NCI-H82 treated with DMSO at 0.1 percent for 48 hours (cell line): ENCODE measurements at regions not wholly inside any gene's neighbourhood (a gene's known extent, or its start where the extent isn't known, plus 50 kb on each side); places are given as distances from the start of the nearest gene placed in this dataset.

Source experiments
- DNase-seq: peaks from one replicate; lab custom pipeline; 2025; ENCODE audit not compliant: unreplicated experiment; lab: John Stamatoyannopoulos, UW

DNA sequence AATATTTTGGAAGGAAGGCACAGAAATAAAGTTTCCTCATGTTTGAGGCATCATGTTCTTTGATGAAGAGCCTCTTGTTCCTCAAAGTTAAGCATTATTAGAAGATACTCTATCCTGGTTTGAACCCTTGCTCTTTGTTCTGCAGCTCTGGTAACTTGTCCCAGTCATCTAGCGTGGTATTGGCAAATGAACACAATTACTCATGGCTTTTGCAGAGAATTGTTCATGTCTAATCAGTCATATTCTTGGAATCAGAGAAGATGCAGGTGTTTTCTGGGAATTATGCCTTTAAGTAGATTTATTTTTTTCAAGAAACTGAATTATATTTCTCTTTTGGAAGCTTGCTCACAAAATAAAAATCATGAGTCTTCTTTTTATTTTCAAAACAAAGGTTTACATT, 52.9 kb upstream of the HPGDS start:
- DNase-seq: no peak

DNA sequence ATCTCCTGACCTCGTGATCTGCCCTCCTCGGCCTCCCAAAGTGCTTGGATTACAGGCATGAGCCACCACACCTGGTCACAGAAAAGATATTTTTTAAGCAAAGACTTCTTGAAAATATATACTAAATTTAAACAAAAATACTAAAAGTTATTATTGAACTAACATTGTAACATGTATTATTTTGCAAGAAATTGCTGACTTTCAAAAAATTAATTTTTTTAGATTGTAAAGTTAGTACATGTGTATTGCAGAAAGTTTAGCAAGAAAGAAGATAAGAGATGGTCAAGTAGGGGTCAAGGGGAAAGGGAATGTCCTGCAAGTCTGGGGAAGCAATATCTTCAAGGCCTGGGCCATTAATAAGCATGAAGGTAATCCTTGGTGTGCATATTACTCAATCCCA, 54.3 kb upstream of the HPGDS start:
- no peak for DNase-seq

DNA sequence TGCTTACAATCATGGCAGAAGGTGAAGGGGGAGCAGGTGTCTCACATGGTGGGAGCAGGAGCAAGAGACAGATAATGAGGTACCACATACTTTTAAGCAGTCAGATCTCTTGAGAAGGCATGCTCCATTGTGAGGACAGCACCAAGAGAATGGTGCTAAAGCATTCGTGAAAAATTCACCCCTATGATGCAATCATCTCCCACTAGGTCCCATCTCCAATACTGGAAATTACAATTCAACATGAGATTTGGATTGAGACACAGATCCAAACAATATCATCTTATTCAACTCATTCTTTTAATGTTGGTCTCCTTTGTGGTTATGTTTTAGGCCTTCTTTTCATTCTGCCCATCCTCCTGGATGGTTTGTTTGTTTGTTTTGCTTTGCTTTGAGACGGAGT, 54.1 kb upstream of the PDLIM5 start:
- DNase-seq: no peak

DNA sequence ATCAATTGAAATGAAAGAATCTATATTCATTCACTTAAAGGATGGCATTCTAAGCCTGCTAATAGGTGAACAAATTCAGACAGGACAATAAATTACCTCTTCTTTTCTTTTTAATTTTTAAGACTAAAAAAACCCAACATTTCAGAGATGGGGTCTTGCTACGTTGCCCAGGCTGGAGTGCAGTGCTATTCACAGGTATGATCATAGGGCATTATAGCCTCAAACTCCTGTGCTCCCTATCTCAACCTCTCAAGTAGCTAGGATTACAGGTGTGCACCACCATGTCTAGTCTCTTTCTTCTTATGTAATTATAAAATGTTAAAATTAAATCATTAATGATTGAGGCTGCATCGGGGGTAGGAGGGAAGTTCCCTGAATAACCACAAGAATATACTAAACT, 52.5 kb upstream of the PDLIM5 start:
- no peak for DNase-seq

DNA sequence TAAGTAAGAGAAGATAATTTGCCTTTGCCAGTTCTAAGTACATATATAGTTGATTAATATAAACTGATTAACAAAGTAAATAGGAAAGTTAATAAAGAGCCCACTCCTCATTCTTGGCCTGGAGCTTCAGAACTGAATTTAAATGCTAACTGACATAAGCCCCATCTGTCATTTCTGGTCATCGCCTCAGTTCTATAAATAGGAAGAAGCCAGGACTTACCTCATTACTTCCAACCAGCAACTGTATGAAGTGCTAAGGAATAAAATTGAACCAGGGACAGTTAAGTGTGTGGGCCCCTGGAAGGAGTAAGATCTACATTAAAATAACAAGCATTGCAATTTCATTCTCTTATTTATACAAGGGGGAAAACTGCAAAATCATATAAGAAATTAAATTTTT, 52.0 kb upstream of the PDLIM5 start:
- DNase-seq: peak; percentile 73

DNA sequence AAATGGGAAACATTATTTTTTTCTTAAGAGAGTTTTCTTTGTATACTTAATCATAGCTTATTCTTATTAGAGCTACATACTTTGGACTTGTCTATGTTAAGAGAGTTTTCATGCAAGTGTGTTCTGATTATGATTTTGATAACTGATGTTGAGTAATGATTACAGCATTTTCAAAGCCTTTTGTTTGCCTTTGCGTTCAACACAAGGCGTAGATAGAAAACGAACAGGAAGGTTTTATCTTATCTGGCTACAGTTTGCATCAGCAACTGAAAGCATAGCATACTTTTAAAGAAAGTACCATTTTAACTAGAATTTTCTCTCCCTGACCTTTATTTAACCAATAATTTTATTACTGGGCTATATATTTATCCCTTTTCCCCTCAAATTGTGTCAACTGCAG, 51.6 kb upstream of the PDLIM5 start:
- DNase-seq: no peak
